ENCODE measurements at regions not wholly inside any gene's neighbourhood (a gene's known extent, or its start where the extent isn't known, plus 50 kb on each side); places are given as distances from the start of the nearest gene placed in this dataset.

- DNase-seq (ENCODE audit: low read depth in 1 of 2, low spot score in 1 of 2): no peak
- no peak for TF ChIP-seq JUND (IDR thresholded peaks at IDR 0.05; ENCODE audit: low read depth)
- in situ Hi-C loops (cut with HindIII; ENCODE audit: low pct_unique_long_range_greater_than_20kb, low sequenced_read_pairs): no loop called here
Observed at GRCh38 chr2:6417050-6417449, 448.7 kb downstream of the CMPK2 start.

GRCh38 chr2:6418291-6418690 lies 447.4 kb downstream of the CMPK2 start:
- no peak for TF ChIP-seq JUND (IDR thresholded peaks at IDR 0.05; ENCODE audit: low read depth)
- in situ Hi-C loops (cut with HindIII; ENCODE audit: low pct_unique_long_range_greater_than_20kb, low sequenced_read_pairs): no loop called here
- no peak for DNase-seq (ENCODE audit: low read depth in 1 of 2, low spot score in 1 of 2)

GRCh38 chr2:6421138-6421730 lies 444.5 kb downstream of the CMPK2 start:
- DNase-seq (ENCODE audit: low read depth in 1 of 2, low spot score in 1 of 2): no peak
- in situ Hi-C loops (cut with HindIII; ENCODE audit: low pct_unique_long_range_greater_than_20kb, low sequenced_read_pairs): no loop called here
- TF ChIP-seq JUND (IDR thresholded peaks at IDR 0.05; ENCODE audit: low read depth): no peak

GRCh38 chr2:6421888-6422287 lies 443.8 kb downstream of the CMPK2 start:
- no peak for DNase-seq (ENCODE audit: low read depth in 1 of 2, low spot score in 1 of 2)
- no peak for TF ChIP-seq JUND (IDR thresholded peaks at IDR 0.05; ENCODE audit: low read depth)
- in situ Hi-C loops (cut with HindIII; ENCODE audit: low pct_unique_long_range_greater_than_20kb, low sequenced_read_pairs): no loop called here

GRCh38 chr2:6423157-6423556 lies 442.6 kb downstream of the CMPK2 start:
- in situ Hi-C loops (cut with HindIII; ENCODE audit: low pct_unique_long_range_greater_than_20kb, low sequenced_read_pairs): no loop called here
- no peak for TF ChIP-seq JUND (IDR thresholded peaks at IDR 0.05; ENCODE audit: low read depth)
- DNase-seq (ENCODE audit: low read depth in 1 of 2, low spot score in 1 of 2): no peak

- no peak for TF ChIP-seq JUND (IDR thresholded peaks at IDR 0.05; ENCODE audit: low read depth)
- no peak for DNase-seq (ENCODE audit: low read depth in 1 of 2, low spot score in 1 of 2)
- in situ Hi-C loops (cut with HindIII; ENCODE audit: low pct_unique_long_range_greater_than_20kb, low sequenced_read_pairs): no loop called here
Observed at GRCh38 chr2:6423944-6424343, 441.8 kb downstream of the CMPK2 start.

GRCh38 chr2:6425032-6425431 lies 440.7 kb downstream of the CMPK2 start:
- in situ Hi-C loops (cut with HindIII; ENCODE audit: low pct_unique_long_range_greater_than_20kb, low sequenced_read_pairs): no loop called here
- no peak for TF ChIP-seq JUND (IDR thresholded peaks at IDR 0.05; ENCODE audit: low read depth)
- DNase-seq (ENCODE audit: low read depth in 1 of 2, low spot score in 1 of 2): no peak

- no peak for TF ChIP-seq JUND (IDR thresholded peaks at IDR 0.05; ENCODE audit: low read depth)
- DNase-seq (ENCODE audit: low read depth in 1 of 2, low spot score in 1 of 2): no peak
- in situ Hi-C loops (cut with HindIII; ENCODE audit: low pct_unique_long_range_greater_than_20kb, low sequenced_read_pairs): no loop called here
Observed at GRCh38 chr2:6429210-6429986, 436.3 kb downstream of the CMPK2 start.

- DNase-seq (ENCODE audit: low read depth in 1 of 2, low spot score in 1 of 2): no peak
- in situ Hi-C loops (cut with HindIII; ENCODE audit: low pct_unique_long_range_greater_than_20kb, low sequenced_read_pairs): no loop called here
- no peak for TF ChIP-seq JUND (IDR thresholded peaks at IDR 0.05; ENCODE audit: low read depth)
Observed at GRCh38 chr2:6434438-6434837, 431.3 kb downstream of the CMPK2 start.

- in situ Hi-C loops (cut with HindIII; ENCODE audit: low pct_unique_long_range_greater_than_20kb, low sequenced_read_pairs): no loop called here
- no peak for DNase-seq (ENCODE audit: low read depth in 1 of 2, low spot score in 1 of 2)
- TF ChIP-seq JUND (IDR thresholded peaks at IDR 0.05; ENCODE audit: low read depth): no peak
Observed at GRCh38 chr2:6441800-6442199, 423.9 kb downstream of the CMPK2 start.

- in situ Hi-C loops (cut with HindIII; ENCODE audit: low pct_unique_long_range_greater_than_20kb, low sequenced_read_pairs): no loop called here
- DNase-seq (ENCODE audit: low read depth in 1 of 2, low spot score in 1 of 2): no peak
- no peak for TF ChIP-seq JUND (IDR thresholded peaks at IDR 0.05; ENCODE audit: low read depth)
Observed at GRCh38 chr2:6442252-6442985, 423.3 kb downstream of the CMPK2 start.

- TF ChIP-seq JUND (IDR thresholded peaks at IDR 0.05; ENCODE audit: low read depth): no peak
- DNase-seq (ENCODE audit: low read depth in 1 of 2, low spot score in 1 of 2): no peak
- in situ Hi-C loops (cut with HindIII; ENCODE audit: low pct_unique_long_range_greater_than_20kb, low sequenced_read_pairs): no loop called here
Observed at GRCh38 chr2:6443061-6443823, 422.5 kb downstream of the CMPK2 start.
